Transverse colon (tissue), 4 donors: ENCODE measurements at regions not wholly inside any gene's neighbourhood (a gene's known extent, or its start where the extent isn't known, plus 50 kb on each side); places are given as distances from the start of the nearest gene placed in this dataset.

ENCODE experiments used
- DNase-seq: peaks from one replicate; pipeline ENCODE4 v3.0.0-alpha.2; 2019
- H3K27ac ChIP-seq, 4 donors: fragments of 200-600 bp; sonication (generic); 2 replicates each; pipeline ENCODE4 v1.5.1; 2016 to 2018; ENCODE audit warnings: inconsistent platforms in 4 of 4
- H3K27me3 ChIP-seq: fragments of 200-600 bp; sonication (generic); 2 replicates; pipeline ENCODE4 v1.5.1; 2017; ENCODE audit warnings: inconsistent platforms
- H3K36me3 ChIP-seq, 4 donors: fragments of 200-600 bp; sonication (generic); 2 replicates each; pipeline ENCODE4 v1.5.1; 2017 to 2019; ENCODE audit warnings: inconsistent platforms in 4 of 4
- H3K4me1 ChIP-seq, 4 donors: fragments of 200-600 bp; sonication (generic); 2 replicates each; pipeline ENCODE4 v1.5.1; 2017 to 2020; ENCODE audit warnings: inconsistent platforms in 4 of 4
- H3K4me3 ChIP-seq, 4 donors: fragments of 200-600 bp; sonication (generic); 1 replicate in 1 of 4; 2 replicates in 3 of 4; pipeline versions ENCODE4 v1.5.1 to v1.6.1; 2017 to 2019; ENCODE audit warnings: inconsistent platforms in 4 of 4
- H3K9me3 ChIP-seq, 2 donors: fragments of 200-600 bp; sonication (generic); 2 replicates each; pipeline ENCODE4 v1.5.1; 2017 to 2019; ENCODE audit warnings: inconsistent platforms in 2 of 2
- CTCF ChIP-seq, 5 experiments: fragments of 200-600 bp in 3 of 5; fragments of 450-650 bp in 2 of 5; sonication (generic) in 3 of 5; IDR thresholded peaks; 1 replicate in 2 of 5; 2 replicates in 3 of 5; pipeline ENCODE4 v1.5.1; 2016 to 2017; ENCODE audit warnings: antibody characterized with exemption in 5 of 5, inconsistent platforms in 3 of 5, mild to moderate bottlenecking in 2 of 5, moderate library complexity in 1 of 5
- EP300 ChIP-seq: sonication (generic); formaldehyde crosslinking; IDR thresholded peaks from one replicate; pipeline ENCODE4 v1.6.1; 2017; ENCODE audit warnings: antibody characterized with exemption, low read depth
- POLR2A ChIP-seq: fragments of 450-650 bp; IDR thresholded peaks from one replicate; pipeline ENCODE4 v1.6.1; 2016; ENCODE audit warnings: antibody characterized with exemption, mild to moderate bottlenecking, moderate library complexity
- POLR2AphosphoS5 ChIP-seq, 3 donors: sonication (generic); formaldehyde crosslinking; IDR thresholded peaks; one replicate each; pipeline ENCODE4 v1.6.1; 2016; ENCODE audit warnings: antibody characterized with exemption in 3 of 3
- WGBS, 2 donors: methylation state at CpG; one replicate each; pipeline ENCODE4 v1.1.5; 2018; ENCODE audit warnings: low coverage in 1 of 2; 5-methylcytosine and 5-hydroxymethylcytosine counted together
- in situ Hi-C, 4 donors: fragments of 200-750 bp; cut with MboI; loops; one replicate each; pipeline versions ENCODE4 v1.15.0 to v1.15.1; 2017; ENCODE audit warnings: low sequenced_read_pairs in 3 of 4, low pct_ligation_motif_present in 1 of 4, low pct_unique_long_range_greater_than_20kb in 1 of 4
- intact Hi-C: fragments of 100-400 bp; cut with DNase I; formaldehyde crosslinking; loops from one replicate; pipeline ENCODE4 v1.15.1; 2023; ENCODE audit warnings: low total_unique reads

GRCh38 chr10:128326251-128326650 lies 200.0 kb upstream of the MKI67 start:
- no peak for TF ChIP-seq CTCF (IDR thresholded peaks at IDR 0.05)
- TF ChIP-seq EP300: no peak
- TF ChIP-seq POLR2A: no peak
- no peak for TF ChIP-seq POLR2AphosphoS5 (IDR thresholded peaks at IDR 0.05)
- H3K27ac ChIP-seq: no peak overlapping the region
- intact Hi-C loops: no loop called here
- DNase-seq: no peak
- no peaks in the 10 kb centered on the region for H3K27me3 ChIP-seq
- no peak overlapping the region for H3K4me3 ChIP-seq
- WGBS, 2 donors: 89% methylated on average over 9 to 19 of the region's 19 CpGs
- no peaks in the 10 kb centered on the region for H3K9me3 ChIP-seq
- H3K4me1 ChIP-seq: no peaks in the 10 kb centered on the region
- in situ Hi-C loops: no loop called here
- no peaks in the 10 kb centered on the region for H3K36me3 ChIP-seq

GRCh38 chr10:128326851-128327250 lies 200.6 kb upstream of the MKI67 start:
- no peak overlapping the region for H3K27ac ChIP-seq
- no peaks in the 10 kb centered on the region for H3K9me3 ChIP-seq
- no peak overlapping the region for H3K4me3 ChIP-seq
- DNase-seq: no peak
- intact Hi-C loops (no loop called here), in situ Hi-C loops (no loop called here)
- H3K27me3 ChIP-seq: no peaks in the 10 kb centered on the region
- TF ChIP-seq EP300 (no peak), POLR2A (no peak), POLR2AphosphoS5 (IDR thresholded peaks at IDR 0.05) (no peak), CTCF (IDR thresholded peaks at IDR 0.05) (no peak)
- H3K36me3 ChIP-seq: no peaks in the 10 kb centered on the region
- 90 to 100% methylated on average over 1 to 11 of the region's 11 CpGs for WGBS, 2 donors
- H3K4me1 ChIP-seq: no peaks in the 10 kb centered on the region

GRCh38 chr10:128336401-128336800 lies 210.2 kb upstream of the MKI67 start:
- H3K36me3 ChIP-seq: no peaks in the 10 kb centered on the region
- no peaks in the 10 kb centered on the region for H3K27me3 ChIP-seq
- intact Hi-C loops (no loop called here), in situ Hi-C loops (no loop called here)
- TF ChIP-seq POLR2A (no peak), CTCF (IDR thresholded peaks at IDR 0.05) (no peak), EP300 (no peak)
- no peak overlapping the region for H3K27ac ChIP-seq
- H3K9me3 ChIP-seq: no peaks in the 10 kb centered on the region
- no peak overlapping the region for H3K4me3 ChIP-seq
- H3K4me1 ChIP-seq: no peaks in the 10 kb centered on the region
- 62 to 77% methylated on average over 4 to 6 of the region's 6 CpGs for WGBS, 2 donors
- DNase-seq: no peak

DNA sequence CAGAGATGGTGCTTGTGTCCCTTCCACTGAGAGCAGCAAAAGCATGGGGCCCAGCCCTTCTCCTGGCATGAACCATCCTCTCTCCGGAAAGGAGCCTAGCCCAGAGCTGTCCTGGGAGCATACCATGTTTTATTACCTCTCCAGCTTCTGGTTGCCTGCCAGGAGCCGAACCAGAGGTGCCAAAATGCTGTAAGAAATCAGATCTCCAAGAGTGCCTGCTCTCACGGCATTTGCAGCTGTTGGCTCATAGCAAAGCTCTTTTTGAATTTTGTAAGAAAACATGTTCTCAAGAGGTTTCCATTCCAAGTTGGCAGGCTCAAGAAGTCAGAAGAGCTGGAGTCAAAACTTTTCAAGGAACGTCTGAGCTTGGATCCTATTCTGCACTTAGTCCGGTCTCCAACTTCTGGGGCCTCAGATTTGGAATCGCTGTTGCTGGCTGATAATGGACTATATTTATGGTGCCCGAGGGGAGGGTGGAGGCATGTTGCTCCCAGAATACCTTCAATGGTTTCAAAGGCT lies 211.7 kb upstream of the MKI67 start:
- DNase-seq: no peak
- no peak for TF ChIP-seq CTCF (IDR thresholded peaks at IDR 0.05)
- no peak for TF ChIP-seq EP300
- TF ChIP-seq POLR2A: no peak
- TF ChIP-seq POLR2AphosphoS5 (IDR thresholded peaks at IDR 0.05): no peak
- intact Hi-C loops: no loop called here

More for the DNA sequence above, 211.7 kb upstream of the MKI67 start:
- Histone ChIP-seq H3K27ac (no peak overlapping the region), H3K36me3 (no peaks in the 10 kb centered on the region), H3K4me1 (no peaks in the 10 kb centered on the region), H3K9me3 (no peaks in the 10 kb centered on the region), H3K27me3 (no peaks in the 10 kb centered on the region), H3K4me3 (no peak overlapping the region)
- in situ Hi-C loops: no loop called here
- 38 to 40% methylated on average over 1 to 7 of the region's 7 CpGs for WGBS, 2 donors
